Epithelial cell of proximal tubule (primary cell): ENCODE measurements at regions not wholly inside any gene's neighbourhood (a gene's known extent, or its start where the extent isn't known, plus 50 kb on each side); places are given as distances from the start of the nearest gene placed in this dataset.

ENCODE experiments used
- DNase-seq: peaks from one replicate; pipeline ENCODE4 v3.0.0-alpha.2; 2011; ENCODE audit warnings: low read depth
- H3K4me3 ChIP-seq: 2 replicates; pipeline ENCODE4 v1.5.1; 2011; ENCODE audit warnings: low read depth, mild to moderate bottlenecking, low read length
- TF ChIP-seq, protein P1 (sequence below): conservative IDR thresholded peaks from 2 replicates; pipeline ENCODE4 v1.5.1; 2012; ENCODE audit warnings: low read depth, mild to moderate bottlenecking, low read length

DNA sequence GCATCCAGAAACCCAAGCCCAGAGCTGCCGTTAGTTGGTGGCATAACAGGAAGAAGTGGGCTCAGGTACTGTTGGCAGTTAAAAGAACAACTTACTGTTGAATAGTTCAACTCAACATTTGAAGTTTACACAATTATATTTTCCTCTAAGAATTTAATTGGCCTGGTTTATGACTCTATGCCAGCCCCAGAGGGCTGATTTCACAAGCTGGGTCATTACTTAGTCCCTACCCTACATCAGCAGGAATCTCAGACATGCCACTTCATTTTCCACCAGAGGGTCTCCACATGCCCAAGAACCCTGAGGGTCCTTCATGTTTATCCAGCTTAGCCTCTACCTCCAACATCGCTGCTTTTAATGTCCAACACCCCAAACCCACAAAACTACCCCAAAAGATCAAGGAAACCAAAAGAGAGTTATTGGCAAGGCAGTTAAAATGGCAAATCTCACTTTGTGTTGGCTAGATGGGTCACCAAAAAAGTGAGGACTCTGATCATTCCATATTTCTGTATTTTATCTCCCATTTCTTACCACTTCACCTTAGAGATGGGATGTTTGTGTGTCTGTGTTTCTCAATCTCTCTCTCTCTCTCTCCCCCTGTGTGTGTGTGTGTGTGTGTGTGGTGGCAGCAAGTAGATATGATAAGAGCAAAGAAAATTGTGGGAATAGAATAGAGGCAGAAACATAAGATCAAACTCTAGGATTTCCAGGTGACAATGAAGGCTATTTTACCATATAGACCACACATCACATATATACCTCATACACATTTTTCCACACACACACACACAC lies 112.5 kb upstream of the TBX18 start:
- H3K4me3 ChIP-seq = no peak overlapping the region
- DNase-seq = no peak
- TF ChIP-seq, protein P1, sequence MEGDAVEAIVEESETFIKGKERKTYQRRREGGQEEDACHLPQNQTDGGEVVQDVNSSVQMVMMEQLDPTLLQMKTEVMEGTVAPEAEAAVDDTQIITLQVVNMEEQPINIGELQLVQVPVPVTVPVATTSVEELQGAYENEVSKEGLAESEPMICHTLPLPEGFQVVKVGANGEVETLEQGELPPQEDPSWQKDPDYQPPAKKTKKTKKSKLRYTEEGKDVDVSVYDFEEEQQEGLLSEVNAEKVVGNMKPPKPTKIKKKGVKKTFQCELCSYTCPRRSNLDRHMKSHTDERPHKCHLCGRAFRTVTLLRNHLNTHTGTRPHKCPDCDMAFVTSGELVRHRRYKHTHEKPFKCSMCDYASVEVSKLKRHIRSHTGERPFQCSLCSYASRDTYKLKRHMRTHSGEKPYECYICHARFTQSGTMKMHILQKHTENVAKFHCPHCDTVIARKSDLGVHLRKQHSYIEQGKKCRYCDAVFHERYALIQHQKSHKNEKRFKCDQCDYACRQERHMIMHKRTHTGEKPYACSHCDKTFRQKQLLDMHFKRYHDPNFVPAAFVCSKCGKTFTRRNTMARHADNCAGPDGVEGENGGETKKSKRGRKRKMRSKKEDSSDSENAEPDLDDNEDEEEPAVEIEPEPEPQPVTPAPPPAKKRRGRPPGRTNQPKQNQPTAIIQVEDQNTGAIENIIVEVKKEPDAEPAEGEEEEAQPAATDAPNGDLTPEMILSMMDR = no peak

DNA sequence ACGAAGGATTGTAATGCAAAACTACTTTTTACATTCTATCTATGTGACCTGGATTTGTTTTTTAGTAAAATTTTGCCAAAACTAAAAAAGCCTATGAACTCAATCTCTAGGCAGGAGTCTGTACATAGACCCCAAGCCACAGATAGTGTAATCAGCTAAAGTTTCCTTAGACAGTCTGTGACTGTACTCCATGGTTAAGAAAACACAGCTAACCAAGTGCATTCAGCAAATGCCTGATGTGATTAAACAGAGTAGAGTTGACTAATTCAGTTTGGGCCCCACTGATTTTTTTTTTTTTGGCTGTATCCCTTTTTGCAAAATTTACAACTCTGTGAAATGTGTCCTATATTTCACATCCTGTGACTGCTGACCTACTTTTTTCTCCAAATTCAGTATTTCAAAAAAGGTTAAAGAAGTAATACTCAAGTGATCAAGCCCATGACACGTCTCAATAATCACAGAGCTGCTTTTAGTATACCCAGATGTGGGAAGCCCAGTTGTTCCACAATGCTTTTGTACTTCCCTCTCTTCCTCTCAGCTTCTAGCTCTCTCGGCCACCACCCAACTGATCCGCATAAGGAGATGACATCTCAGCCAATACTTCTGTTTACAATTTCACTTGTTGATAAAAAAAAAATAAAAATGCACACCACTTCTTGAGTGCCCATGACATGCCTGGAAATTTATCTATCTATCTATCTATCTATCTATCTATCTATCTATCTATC lies 108.8 kb upstream of the TBX18 start:
- H3K4me3 ChIP-seq = no peak overlapping the region
- no peak for DNase-seq
- TF ChIP-seq, protein P1 = no peak

DNA sequence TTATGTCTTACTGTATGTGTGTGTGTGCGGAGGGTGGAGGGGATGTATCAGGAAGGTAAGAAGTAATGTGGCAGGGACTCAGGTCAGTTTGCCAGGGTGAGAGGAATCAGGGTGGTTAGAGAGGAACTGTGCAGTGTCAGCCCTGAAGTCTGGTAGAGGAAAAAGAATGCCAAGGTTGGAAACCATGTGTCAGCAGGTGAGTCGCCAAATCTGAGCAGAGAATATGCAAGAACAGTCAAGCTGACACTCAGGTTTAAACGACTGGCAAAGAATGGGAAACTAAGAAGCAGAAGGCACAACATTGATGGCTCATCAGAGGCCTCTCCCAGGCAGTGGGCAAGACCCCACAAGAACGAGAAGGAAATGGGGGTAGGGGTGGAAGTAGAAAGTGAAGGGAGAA lies 107.5 kb upstream of the TBX18 start:
- TF ChIP-seq, protein P1 = no peak
- DNase-seq = no peak
- H3K4me3 ChIP-seq = no peak overlapping the region

GRCh38 chr6:84870672-84871071 lies 106.3 kb upstream of the TBX18 start:
- no peak for DNase-seq
- TF ChIP-seq, protein P1 = no peak
- no peak overlapping the region for H3K4me3 ChIP-seq

GRCh38 chr6:84868149-84868548 lies 103.8 kb upstream of the TBX18 start:
- DNase-seq = no peak
- TF ChIP-seq, protein P1 = no peak
- no peak overlapping the region for H3K4me3 ChIP-seq

DNA sequence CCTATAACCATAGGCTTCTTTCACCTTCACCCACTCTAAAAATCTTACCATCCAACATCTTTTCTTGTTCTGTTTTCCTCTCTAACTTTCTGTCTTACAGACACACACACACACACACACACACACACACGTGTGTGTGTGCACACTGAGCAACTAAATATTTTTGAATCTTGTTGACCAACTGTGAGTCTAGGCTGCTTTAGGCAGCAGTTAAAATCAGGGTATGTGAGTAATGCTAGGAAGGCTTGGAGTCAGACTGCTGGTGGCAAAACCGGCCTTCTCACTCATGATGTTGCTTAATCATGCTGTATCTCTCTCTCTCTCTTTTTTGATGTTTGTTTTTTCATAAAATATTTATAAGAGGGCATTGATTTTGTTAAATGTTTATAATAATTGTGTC lies 103.1 kb upstream of the TBX18 start:
- H3K4me3 ChIP-seq = no peak overlapping the region
- DNase-seq = no peak

More for the DNA sequence above, 103.1 kb upstream of the TBX18 start:
- TF ChIP-seq, protein P1 = no peak
